Stimulated activated effector memory CD8-positive, alpha-beta T cell treated with anti-CD3 and anti-CD28 coated beads, Interleukin-12 subunit alpha, Interleukin-12 subunit beta, amount 100 ng/mL, for 72 hours (primary cell): ENCODE measurements at regions not wholly inside any gene's neighbourhood (a gene's known extent, or its start where the extent isn't known, plus 50 kb on each side); places are given as distances from the start of the nearest gene placed in this dataset.
A peak's percentile ranks its signal among the peaks of the same experiment; 100 is the strongest.
"Not testable (repeated sequence)": the region's sequence is repeated elsewhere in the genome, so short reads cannot be mapped to it uniquely, and the experiment has no call there.

Experiments used
- ATAC-seq: fragments of 150-1000 bp; cut with Tn5 transposase; 2 replicates; pipeline ENCODE4 v1.10.0; 2021
- DNase-seq, 2 donors: peaks; one replicate each; pipeline ENCODE4 v3.0.0; 2021 to 2022; ENCODE audit warnings: low spot score in 2 of 2
- H3K27ac Mint-ChIP-seq: one replicate; pipeline ENCODE4 v1.8.0; 2022; ENCODE audit warnings: mild to moderate bottlenecking, mixed read lengths
- H3K36me3 Mint-ChIP-seq: one replicate; pipeline ENCODE4 v1.8.0; 2022; ENCODE audit warnings: mild to moderate bottlenecking, mixed read lengths
- H3K4me1 Mint-ChIP-seq: one replicate; pipeline ENCODE4 v1.8.0; 2022; ENCODE audit warnings: mixed read lengths
- H3K4me3 Mint-ChIP-seq: one replicate; pipeline ENCODE4 v1.8.0; 2022; ENCODE audit warnings: mild to moderate bottlenecking, mixed read lengths
- H3K9me3 Mint-ChIP-seq: one replicate; pipeline ENCODE4 v1.8.0; 2022; ENCODE audit warnings: mixed read lengths

- no peak overlapping the region for H3K27ac Mint-ChIP-seq
- no peak overlapping the region for H3K4me3 Mint-ChIP-seq
- no peaks in the 10 kb centered on the region for H3K36me3 Mint-ChIP-seq
- ATAC-seq (peak; percentile 96), DNase-seq (peak; percentile 44 to 77)
- no peaks in the 10 kb centered on the region for H3K9me3 Mint-ChIP-seq
- H3K4me1 Mint-ChIP-seq = no peaks in the 10 kb centered on the region
Observed at GRCh38 chr5:87780831-87781760, 368.4 kb upstream of the CCNH start.

GRCh38 chr5:87778876-87779275, 366.1 kb upstream of the CCNH start:
- H3K4me1 Mint-ChIP-seq = no peaks in the 10 kb centered on the region
- no peak overlapping the region for H3K4me3 Mint-ChIP-seq
- no peaks in the 10 kb centered on the region for H3K9me3 Mint-ChIP-seq

GRCh38 chr5:87777877-87778276, 365.1 kb upstream of the CCNH start:
- Mint-ChIP-seq H3K9me3 (no peaks in the 10 kb centered on the region), H3K36me3 (no peaks in the 10 kb centered on the region), H3K27ac (no peak overlapping the region), H3K4me3 (no peak overlapping the region), H3K4me1 (no peaks in the 10 kb centered on the region)
- DNase-seq (no peak), ATAC-seq (no peak)

More at GRCh38 chr5:87778876-87779275, 366.1 kb upstream of the CCNH start:
- Mint-ChIP-seq H3K27ac (no peak overlapping the region), H3K36me3 (no peaks in the 10 kb centered on the region)
- no peak for ATAC-seq
- DNase-seq = no peak

- no peak overlapping the region for H3K27ac Mint-ChIP-seq
- ATAC-seq = no peak
- no peaks in the 10 kb centered on the region for H3K9me3 Mint-ChIP-seq
Observed at GRCh38 chr5:87776785-87777184, 364.1 kb upstream of the CCNH start.

GRCh38 chr5:87776302-87776701, 363.6 kb upstream of the CCNH start:
- DNase-seq, H3K27ac Mint-ChIP-seq: not testable (repeated sequence)

More at GRCh38 chr5:87776785-87777184, 364.1 kb upstream of the CCNH start:
- Mint-ChIP-seq H3K4me3 (no peak overlapping the region), H3K36me3 (no peaks in the 10 kb centered on the region), H3K4me1 (no peaks in the 10 kb centered on the region)
- no peak for DNase-seq

GRCh38 chr5:87775228-87775627, 362.5 kb upstream of the CCNH start:
- no peaks in the 10 kb centered on the region for H3K4me1 Mint-ChIP-seq
- H3K27ac Mint-ChIP-seq = no peak overlapping the region
- no peaks in the 10 kb centered on the region for H3K36me3 Mint-ChIP-seq
- ATAC-seq (no peak), DNase-seq (no peak)
- no peak overlapping the region for H3K4me3 Mint-ChIP-seq
- no peaks in the 10 kb centered on the region for H3K9me3 Mint-ChIP-seq

More at GRCh38 chr5:87776302-87776701, 363.6 kb upstream of the CCNH start:
- H3K4me3 Mint-ChIP-seq, H3K36me3 Mint-ChIP-seq, H3K9me3 Mint-ChIP-seq, ATAC-seq, H3K4me1 Mint-ChIP-seq: not testable (repeated sequence)

- Mint-ChIP-seq H3K4me1 (no peaks in the 10 kb centered on the region), H3K9me3 (no peaks in the 10 kb centered on the region), H3K4me3 (no peak overlapping the region), H3K27ac (no peak overlapping the region), H3K36me3 (no peaks in the 10 kb centered on the region)
- DNase-seq (no peak), ATAC-seq (no peak)
Observed at GRCh38 chr5:87774804-87775203, 362.1 kb upstream of the CCNH start.

GRCh38 chr5:87770601-87771121, 357.9 kb upstream of the CCNH start:
- ATAC-seq = no peak
- no peaks in the 10 kb centered on the region for H3K36me3 Mint-ChIP-seq

GRCh38 chr5:87770016-87770570, 357.4 kb upstream of the CCNH start:
- ATAC-seq (no peak), DNase-seq (no peak)
- H3K9me3 Mint-ChIP-seq = no peaks in the 10 kb centered on the region
- no peak overlapping the region for H3K4me3 Mint-ChIP-seq
- H3K27ac Mint-ChIP-seq = no peak overlapping the region
- no peaks in the 10 kb centered on the region for H3K4me1 Mint-ChIP-seq
- H3K36me3 Mint-ChIP-seq = no peaks in the 10 kb centered on the region

More at GRCh38 chr5:87770601-87771121, 357.9 kb upstream of the CCNH start:
- no peak for DNase-seq
- Mint-ChIP-seq H3K4me1 (no peaks in the 10 kb centered on the region), H3K4me3 (no peak overlapping the region), H3K9me3 (no peaks in the 10 kb centered on the region), H3K27ac (no peak overlapping the region)

GRCh38 chr5:87769157-87769556, 356.4 kb upstream of the CCNH start:
- ATAC-seq = no peak
- no peaks in the 10 kb centered on the region for H3K36me3 Mint-ChIP-seq
- H3K27ac Mint-ChIP-seq = no peak overlapping the region
- no peak overlapping the region for H3K4me3 Mint-ChIP-seq
- H3K4me1 Mint-ChIP-seq = no peaks in the 10 kb centered on the region
- no peaks in the 10 kb centered on the region for H3K9me3 Mint-ChIP-seq
- DNase-seq = no peak

- Mint-ChIP-seq H3K36me3 (no peaks in the 10 kb centered on the region), H3K9me3 (no peaks in the 10 kb centered on the region), H3K4me1 (no peaks in the 10 kb centered on the region), H3K4me3 (no peak overlapping the region), H3K27ac (no peak overlapping the region)
- DNase-seq (no peak), ATAC-seq (no peak)
Observed at GRCh38 chr5:87768190-87768589, 355.5 kb upstream of the CCNH start.

- Mint-ChIP-seq H3K36me3 (no peaks in the 10 kb centered on the region), H3K4me3 (no peak overlapping the region), H3K4me1 (no peaks in the 10 kb centered on the region), H3K9me3 (no peaks in the 10 kb centered on the region), H3K27ac (no peak overlapping the region)
- DNase-seq (no peak), ATAC-seq (no peak)
Observed at GRCh38 chr5:87765009-87765408, 352.3 kb upstream of the CCNH start.

- ATAC-seq (no peak), DNase-seq (no peak)
- Mint-ChIP-seq H3K36me3 (no peaks in the 10 kb centered on the region), H3K27ac (no peak overlapping the region), H3K4me1 (no peaks in the 10 kb centered on the region), H3K9me3 (no peaks in the 10 kb centered on the region), H3K4me3 (no peak overlapping the region)
Observed at GRCh38 chr5:87762631-87763030, 349.9 kb upstream of the CCNH start.

GRCh38 chr5:87756951-87757350, 344.2 kb upstream of the CCNH start:
- H3K4me3 Mint-ChIP-seq = no peak overlapping the region
- no peak for ATAC-seq
- no peaks in the 10 kb centered on the region for H3K4me1 Mint-ChIP-seq
- no peaks in the 10 kb centered on the region for H3K36me3 Mint-ChIP-seq
- H3K27ac Mint-ChIP-seq = no peak overlapping the region
- no peaks in the 10 kb centered on the region for H3K9me3 Mint-ChIP-seq
- no peak for DNase-seq

GRCh38 chr5:87755360-87755759, 342.6 kb upstream of the CCNH start:
- Mint-ChIP-seq H3K27ac (no peak overlapping the region), H3K9me3 (no peaks in the 10 kb centered on the region), H3K36me3 (no peaks in the 10 kb centered on the region), H3K4me1 (no peaks in the 10 kb centered on the region), H3K4me3 (no peak overlapping the region)
- no peak for ATAC-seq
- DNase-seq = no peak
